ENCODE measurements at regions not wholly inside any gene's neighbourhood (a gene's known extent, or its start where the extent isn't known, plus 50 kb on each side); places are given as distances from the start of the nearest gene placed in this dataset.

DNA sequence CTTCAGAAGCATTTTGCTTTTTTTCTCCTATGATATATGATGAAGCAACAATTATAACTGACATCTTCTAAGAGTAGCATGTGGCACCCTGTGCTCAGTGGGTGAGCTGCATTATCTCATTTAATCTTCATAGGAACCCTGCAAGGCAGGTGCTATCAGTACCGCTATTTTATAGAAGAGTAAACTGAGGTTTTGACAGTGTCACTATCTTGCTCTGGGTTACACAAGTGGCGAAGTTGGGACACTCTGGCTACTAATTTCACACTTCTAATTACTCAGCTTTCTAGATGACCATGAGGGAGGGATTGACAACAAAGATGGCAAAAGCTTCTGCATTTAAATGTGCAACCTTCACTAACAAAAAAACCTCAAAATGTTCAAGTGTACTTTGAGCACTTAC lies 76.9 kb upstream of the CAMK2D start:
- Histone ChIP-seq H3K9me3 (ENCODE audit: low read length) (no peaks in the 10 kb centered on the region), H2AFZ (ENCODE audit: low read length) (no peak overlapping the region), H3K9ac (ENCODE audit: low read length) (no peak overlapping the region), H3K79me2 (ENCODE audit: low read length) (no peaks in the 10 kb centered on the region), H3F3A (ENCODE audit: low read length, unreplicated experiment) (no peaks in the 10 kb centered on the region), H3K27ac (ENCODE audit: low read length) (no peak overlapping the region), H3K4me3 (ENCODE audit: low read length) (no peak overlapping the region), H3K36me3 (ENCODE audit: low read depth, low read length) (no peaks in the 10 kb centered on the region), H3K27me3 (ENCODE audit: low read length) (no peaks in the 10 kb centered on the region), H3K9me2 (replicated peaks; ENCODE audit: low read length) (no peaks in the 10 kb centered on the region), H4K20me1 (ENCODE audit: low read length) (no peaks in the 10 kb centered on the region), H3K4me1 (ENCODE audit: insufficient read depth, low read length) (peaks cover 51% of the 10 kb centered on the region), H3K4me2 (ENCODE audit: low read length) (no peak overlapping the region)
- DNase-seq (no peak), ATAC-seq (no peak)
- intact Hi-C loops (cut with micrococcal nuclease) = no loop called here
- POLR2A ChIA-PET (ENCODE audit: unreplicated experiment) = no interaction called here
- CTCF ChIA-PET = no interaction called here
- BruUV-seq (replicated peaks) = no TSS peak
- TF ChIP-seq, protein P1, sequence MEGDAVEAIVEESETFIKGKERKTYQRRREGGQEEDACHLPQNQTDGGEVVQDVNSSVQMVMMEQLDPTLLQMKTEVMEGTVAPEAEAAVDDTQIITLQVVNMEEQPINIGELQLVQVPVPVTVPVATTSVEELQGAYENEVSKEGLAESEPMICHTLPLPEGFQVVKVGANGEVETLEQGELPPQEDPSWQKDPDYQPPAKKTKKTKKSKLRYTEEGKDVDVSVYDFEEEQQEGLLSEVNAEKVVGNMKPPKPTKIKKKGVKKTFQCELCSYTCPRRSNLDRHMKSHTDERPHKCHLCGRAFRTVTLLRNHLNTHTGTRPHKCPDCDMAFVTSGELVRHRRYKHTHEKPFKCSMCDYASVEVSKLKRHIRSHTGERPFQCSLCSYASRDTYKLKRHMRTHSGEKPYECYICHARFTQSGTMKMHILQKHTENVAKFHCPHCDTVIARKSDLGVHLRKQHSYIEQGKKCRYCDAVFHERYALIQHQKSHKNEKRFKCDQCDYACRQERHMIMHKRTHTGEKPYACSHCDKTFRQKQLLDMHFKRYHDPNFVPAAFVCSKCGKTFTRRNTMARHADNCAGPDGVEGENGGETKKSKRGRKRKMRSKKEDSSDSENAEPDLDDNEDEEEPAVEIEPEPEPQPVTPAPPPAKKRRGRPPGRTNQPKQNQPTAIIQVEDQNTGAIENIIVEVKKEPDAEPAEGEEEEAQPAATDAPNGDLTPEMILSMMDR (conservative IDR thresholded peaks at IDR 0.05; ENCODE audit: low read depth, low read length) = no peak
- TF ChIP-seq EZH2 (IDR thresholded peaks at IDR 0.05; ENCODE audit: low read length, unreplicated experiment) = no peak
- no peak for TF ChIP-seq EZH2phosphoT487 (IDR thresholded peaks at IDR 0.05; ENCODE audit: borderline replicate concordance, low read length)

DNA sequence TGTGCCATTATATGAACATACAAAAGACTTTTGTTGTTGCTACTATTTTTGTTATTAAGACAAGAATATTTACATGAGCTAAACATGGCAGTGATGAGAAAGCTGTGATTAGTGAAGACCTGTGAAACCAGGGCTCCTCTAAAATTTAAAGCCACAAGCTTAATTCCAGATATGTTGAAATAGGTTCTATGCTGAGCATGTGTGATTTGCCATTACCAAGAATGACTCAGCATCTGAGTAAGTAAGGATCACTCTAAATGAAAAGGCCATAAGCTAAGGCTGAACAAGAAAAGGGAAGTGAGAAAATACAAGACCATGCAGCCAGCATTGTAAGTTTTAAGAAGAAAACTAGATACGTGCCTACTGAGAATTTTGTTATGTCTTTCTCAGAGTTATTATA lies 75.9 kb upstream of the CAMK2D start:
- 0 out of 2 replicates have a peak overlapping the region, but pooled peaks have one; percentile 12 for H3K4me2 ChIP-seq (ENCODE audit: low read length)
- no peaks in the 10 kb centered on the region for H3K79me2 ChIP-seq (ENCODE audit: low read length)
- no peaks in the 10 kb centered on the region for H4K20me1 ChIP-seq (ENCODE audit: low read length)
- ATAC-seq (peak; percentile 79), DNase-seq (peak; percentile 70)
- H3K4me1 ChIP-seq (ENCODE audit: insufficient read depth, low read length) = peaks cover 55% of the 10 kb centered on the region
- no TSS peak for BruUV-seq (replicated peaks)
- CTCF ChIA-PET = no interaction called here
- POLR2A ChIA-PET (ENCODE audit: unreplicated experiment) = no interaction called here
- intact Hi-C loops (cut with micrococcal nuclease) = no loop called here
- TF ChIP-seq, protein P1 (conservative IDR thresholded peaks at IDR 0.05; ENCODE audit: low read depth, low read length) = no peak
- peak overlapping the region; percentile 52; the same call in 1 of the 2 replicates for H2AFZ ChIP-seq (ENCODE audit: low read length)
- H3K27ac ChIP-seq (ENCODE audit: low read length) = peak overlapping the region; percentile 56
- H3K9ac ChIP-seq (ENCODE audit: low read length) = peak overlapping the region; percentile 11; the same call in 1 of the 2 replicates
- H3K4me3 ChIP-seq (ENCODE audit: low read length) = no peak overlapping the region
- no peaks in the 10 kb centered on the region for H3K9me3 ChIP-seq (ENCODE audit: low read length)
- no peaks in the 10 kb centered on the region for H3K27me3 ChIP-seq (ENCODE audit: low read length)
- H3F3A ChIP-seq (ENCODE audit: low read length, unreplicated experiment) = no peaks in the 10 kb centered on the region
- no peaks in the 10 kb centered on the region for H3K9me2 ChIP-seq (replicated peaks; ENCODE audit: low read length)
- no peaks in the 10 kb centered on the region for H3K36me3 ChIP-seq (ENCODE audit: low read depth, low read length)

DNA sequence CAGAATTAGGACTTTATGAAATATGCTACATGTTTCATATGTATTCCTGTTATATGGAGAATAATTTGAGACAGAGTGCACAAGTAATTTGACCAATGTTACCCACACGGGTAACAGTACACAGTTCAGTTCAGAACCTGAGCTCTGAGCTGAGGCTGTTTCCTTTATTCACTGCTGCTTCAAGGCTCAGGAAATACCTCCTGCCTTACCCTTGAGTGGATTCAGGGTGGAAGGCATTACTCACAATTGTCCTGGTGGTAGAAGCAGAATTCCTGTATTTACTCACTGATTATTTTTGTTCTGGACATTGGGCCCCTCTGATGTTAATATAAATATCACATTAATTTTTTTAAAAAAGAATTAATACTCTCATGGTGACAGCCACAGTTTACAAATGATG lies 73.5 kb upstream of the CAMK2D start:
- ChIA-PET CTCF (no interaction called here), POLR2A (ENCODE audit: unreplicated experiment) (no interaction called here)
- Histone ChIP-seq H3K9me3 (ENCODE audit: low read length) (no peaks in the 10 kb centered on the region), H3K9me2 (replicated peaks; ENCODE audit: low read length) (no peaks in the 10 kb centered on the region), H3K79me2 (ENCODE audit: low read length) (no peaks in the 10 kb centered on the region), H3K36me3 (ENCODE audit: low read depth, low read length) (no peaks in the 10 kb centered on the region), H3K4me2 (ENCODE audit: low read length) (0 out of 2 replicates have a peak overlapping the region, but pooled peaks have one; percentile 2), H3K27me3 (ENCODE audit: low read length) (no peaks in the 10 kb centered on the region), H2AFZ (ENCODE audit: low read length) (no peak overlapping the region), H3K4me1 (ENCODE audit: insufficient read depth, low read length) (peaks cover 49% of the 10 kb centered on the region), H3F3A (ENCODE audit: low read length, unreplicated experiment) (no peaks in the 10 kb centered on the region), H3K9ac (ENCODE audit: low read length) (no peak overlapping the region), H4K20me1 (ENCODE audit: low read length) (no peaks in the 10 kb centered on the region), H3K27ac (ENCODE audit: low read length) (no peak overlapping the region), H3K4me3 (ENCODE audit: low read length) (no peak overlapping the region)
- ATAC-seq (peak; percentile 75), DNase-seq (peak; percentile 43)
- intact Hi-C loops (cut with micrococcal nuclease) = no loop called here
- TF ChIP-seq EZH2 (IDR thresholded peaks at IDR 0.05; ENCODE audit: low read length, unreplicated experiment) (no peak), EZH2phosphoT487 (IDR thresholded peaks at IDR 0.05; ENCODE audit: borderline replicate concordance, low read length) (no peak)
- TF ChIP-seq, protein P1 (conservative IDR thresholded peaks at IDR 0.05; ENCODE audit: low read depth, low read length) = no peak
- BruUV-seq (replicated peaks) = no TSS peak

All from PC-3 (cell line).